HL-60/S4 treated with retinoic acid at 250 ng/mL for 4 days and 3 days (cell line): ENCODE measurements at regions not wholly inside any gene's neighbourhood (a gene's known extent, or its start where the extent isn't known, plus 50 kb on each side); places are given as distances from the start of the nearest gene placed in this dataset.

ENCODE experiments used
- in situ Hi-C: fragments of 300-500 bp; cut with MboI; formaldehyde crosslinking; loops from 2 replicates; pipeline ENCODE4 v1.7.0; 2022; ENCODE audit warnings: low sequenced_read_pairs

DNA sequence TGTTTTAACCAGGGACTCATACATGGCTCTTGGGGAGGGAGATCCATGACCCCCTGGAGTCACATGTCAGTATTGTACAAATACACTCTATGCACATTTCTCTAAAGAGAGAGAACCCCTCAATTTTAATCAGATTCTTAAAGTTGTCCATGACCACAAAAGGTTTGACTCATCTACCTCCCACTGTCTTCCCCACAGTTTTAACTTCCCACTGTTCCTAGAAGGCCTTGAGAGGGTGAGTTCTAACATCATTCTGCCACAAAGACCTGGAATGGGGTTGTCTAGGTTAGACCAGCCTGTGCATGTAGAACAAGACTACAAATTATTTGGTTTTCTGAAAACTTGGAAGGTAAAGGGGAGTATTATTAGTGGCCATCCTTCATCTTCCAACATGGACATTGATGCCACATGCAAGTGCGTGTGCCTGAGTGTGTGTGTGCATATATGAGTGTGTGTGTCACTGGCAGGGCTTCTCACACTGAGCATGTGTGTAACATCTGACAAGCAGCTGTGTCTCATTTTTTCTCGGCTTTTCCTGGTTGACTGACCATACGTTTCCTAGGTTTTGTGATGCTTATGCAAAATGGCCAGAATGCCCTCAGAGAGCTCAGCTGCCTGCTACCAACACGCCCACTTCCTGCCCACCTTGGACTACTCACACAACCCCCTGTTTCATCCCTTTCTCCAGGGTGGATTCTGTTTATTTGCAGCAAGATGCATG is 94.6 kb upstream of the LGALSL start:
- in situ Hi-C loops, result no loop called here

DNA sequence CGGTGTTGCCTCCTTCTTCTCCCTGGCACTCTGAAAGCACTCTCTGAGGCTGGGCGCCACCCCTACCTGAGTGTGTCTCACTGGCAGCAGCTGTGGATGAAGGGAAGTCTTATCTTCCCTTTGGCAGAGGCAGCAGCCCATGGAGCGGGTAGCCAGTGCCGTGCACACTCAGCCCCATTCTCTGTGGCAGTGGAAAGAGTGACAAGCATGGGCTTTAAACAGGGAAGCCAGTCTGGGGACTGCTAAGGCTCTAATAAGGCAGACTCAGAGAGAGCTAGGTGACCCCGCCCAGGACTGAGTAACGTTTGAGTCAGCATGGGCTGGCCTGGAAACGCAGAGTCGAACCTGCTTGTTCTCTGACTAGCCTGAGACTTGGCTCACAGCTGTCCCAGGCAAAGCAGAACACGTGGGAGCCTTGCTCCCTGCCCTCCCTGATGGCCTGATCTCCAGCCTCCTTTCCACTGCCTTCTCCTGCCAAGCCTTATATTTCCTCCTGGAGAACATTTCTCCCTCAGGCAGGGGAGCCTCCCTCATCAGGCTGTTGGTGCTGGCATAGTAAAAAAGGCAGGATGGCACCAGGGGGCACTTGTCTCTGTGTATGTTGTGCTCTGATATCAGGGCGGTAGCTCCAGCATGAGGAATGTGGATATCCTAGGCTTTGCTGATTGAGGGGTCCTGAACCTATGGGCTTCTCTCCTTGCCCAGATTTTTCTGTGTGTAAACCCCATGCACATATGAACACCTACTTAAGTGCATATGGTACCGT is 93.9 kb upstream of the LGALSL start:
- in situ Hi-C loops, result no loop called here

DNA sequence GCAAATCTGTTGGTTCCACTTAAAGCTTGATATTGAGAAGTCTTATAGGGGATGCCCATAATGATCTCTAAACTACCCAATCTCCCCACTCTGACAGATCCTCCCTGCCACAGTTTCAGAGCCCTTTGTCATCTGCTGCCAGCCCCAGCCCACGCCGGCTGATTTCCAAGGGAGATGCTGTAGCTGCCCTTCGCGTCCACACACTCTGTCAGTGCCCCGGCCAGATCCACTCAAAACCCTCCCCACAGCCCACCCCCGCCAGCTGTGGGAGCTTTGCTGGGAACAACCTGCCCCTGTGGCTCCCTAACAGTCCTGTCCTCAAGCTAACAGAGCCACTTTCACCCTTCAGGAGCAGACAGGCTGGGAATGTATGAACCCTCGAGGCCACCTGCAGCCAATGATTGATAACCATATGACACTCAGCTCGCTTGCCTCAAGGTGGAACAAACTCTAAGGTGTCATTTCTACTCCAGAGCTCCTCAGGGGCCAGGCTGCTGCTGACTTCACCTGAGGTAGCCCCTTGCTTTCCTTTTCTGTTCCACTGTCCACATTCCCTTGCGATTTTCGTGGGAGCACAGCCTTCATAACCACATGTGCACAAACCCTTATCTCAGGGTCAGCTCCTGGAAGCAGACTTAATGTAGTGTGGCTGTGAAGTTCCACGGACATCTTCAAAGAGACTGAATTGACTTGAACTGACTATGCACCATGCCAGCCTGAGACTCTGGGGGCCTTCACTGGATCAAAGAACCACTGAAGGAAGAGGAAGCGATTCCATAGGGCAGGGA is 92.6 kb upstream of the LGALSL start:
- in situ Hi-C loops, result no loop called here

DNA sequence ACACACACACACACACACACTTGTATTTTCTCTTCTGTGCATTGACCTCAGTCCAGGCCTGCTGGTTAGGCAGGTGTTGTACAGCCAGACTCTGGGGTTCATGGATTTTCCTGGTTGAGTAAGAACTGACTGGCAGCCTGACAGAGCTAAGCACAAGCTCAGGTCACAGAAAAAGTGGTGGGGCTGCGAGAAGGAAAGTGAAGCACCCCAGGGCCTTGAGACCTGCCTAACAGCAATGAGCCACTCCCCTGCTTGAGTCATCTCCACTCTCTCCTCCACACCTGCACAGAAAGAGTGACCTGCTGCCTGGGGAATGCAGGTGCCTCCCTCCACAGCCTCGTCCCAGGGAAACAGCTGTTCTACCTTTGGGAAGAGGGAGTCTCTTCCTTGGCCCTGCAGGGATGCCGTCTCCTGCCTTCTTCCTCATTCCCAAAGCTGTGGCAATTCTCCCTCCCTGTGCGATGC is 91.4 kb upstream of the LGALSL start:
- in situ Hi-C loops, result no loop called here

DNA sequence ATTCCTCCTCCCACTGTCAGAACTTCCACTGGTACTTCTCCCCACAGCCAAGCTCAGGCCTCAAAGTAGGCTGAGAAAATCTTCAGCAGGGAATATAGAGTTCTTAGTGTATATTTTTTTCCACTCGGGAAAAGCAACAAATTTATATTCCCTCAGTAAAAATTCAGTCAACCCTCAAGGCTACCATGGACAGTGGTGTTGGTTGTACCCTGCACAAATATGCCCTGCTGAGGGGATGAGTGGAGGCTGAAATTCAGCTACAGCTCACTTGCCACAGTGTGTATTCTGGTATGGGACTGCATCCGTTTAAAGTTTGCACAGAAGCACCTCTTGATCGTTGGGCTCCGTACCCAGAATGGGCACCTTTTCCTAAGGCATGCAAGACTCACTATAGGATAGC is 90.8 kb upstream of the LGALSL start:
- in situ Hi-C loops, result no loop called here

DNA sequence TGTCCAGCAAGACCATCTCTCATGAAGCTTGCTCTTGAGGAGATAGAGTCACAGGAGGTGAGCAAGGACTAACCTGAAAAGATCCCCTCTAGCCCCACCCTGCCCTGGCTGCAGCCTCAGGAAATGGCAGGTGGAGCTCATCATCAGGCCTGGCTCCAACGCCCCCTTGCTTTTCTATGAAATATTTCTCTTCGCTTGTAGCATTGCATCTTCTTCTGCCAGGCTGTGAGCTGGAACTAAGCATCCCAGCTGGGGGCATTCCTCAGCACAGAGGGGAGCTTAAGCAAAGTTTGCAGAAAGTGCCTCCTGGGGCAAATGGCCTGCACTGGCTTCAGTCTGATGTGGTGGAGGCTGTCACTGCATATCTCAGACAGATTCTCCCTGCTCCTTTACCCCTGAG is 90.1 kb upstream of the LGALSL start:
- in situ Hi-C loops, result no loop called here

DNA sequence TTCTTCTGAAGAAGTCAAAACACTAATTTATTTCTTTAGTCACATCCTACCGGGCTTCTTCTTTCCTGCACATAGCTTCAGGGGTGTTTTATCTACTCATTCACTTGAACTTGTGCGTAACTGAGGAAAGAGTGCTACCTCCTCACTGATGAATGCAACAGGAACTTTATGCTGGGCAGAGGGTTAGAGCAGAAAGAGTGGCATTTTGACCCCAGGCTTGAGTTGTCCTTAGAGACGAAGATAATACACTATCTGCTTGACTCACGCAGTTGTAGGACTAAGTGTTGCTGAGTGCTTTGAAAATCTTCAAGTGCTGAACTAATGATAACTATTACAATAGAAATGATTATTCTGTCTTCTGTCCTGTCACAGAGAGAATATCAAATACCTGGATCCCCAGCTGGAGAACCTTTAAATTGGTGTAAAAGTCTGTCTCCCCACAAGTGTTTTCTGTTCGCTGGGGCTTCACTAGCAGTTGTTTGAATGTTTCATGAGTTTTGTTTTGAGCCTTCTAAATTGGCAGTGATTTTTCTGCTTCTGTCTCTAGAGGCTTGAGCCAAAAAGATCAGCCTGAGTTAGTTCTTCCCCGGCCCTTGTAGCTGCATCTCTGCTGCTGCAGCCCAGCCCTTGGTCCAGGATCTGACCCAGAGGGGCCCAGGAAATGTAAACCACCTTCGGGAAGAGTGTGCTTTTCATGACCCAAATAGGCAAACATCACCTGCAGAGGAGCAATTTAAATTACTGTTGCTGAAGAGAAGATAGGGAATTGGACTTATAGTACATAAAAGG is 86.3 kb upstream of the LGALSL start:
- in situ Hi-C loops, result no loop called here

DNA sequence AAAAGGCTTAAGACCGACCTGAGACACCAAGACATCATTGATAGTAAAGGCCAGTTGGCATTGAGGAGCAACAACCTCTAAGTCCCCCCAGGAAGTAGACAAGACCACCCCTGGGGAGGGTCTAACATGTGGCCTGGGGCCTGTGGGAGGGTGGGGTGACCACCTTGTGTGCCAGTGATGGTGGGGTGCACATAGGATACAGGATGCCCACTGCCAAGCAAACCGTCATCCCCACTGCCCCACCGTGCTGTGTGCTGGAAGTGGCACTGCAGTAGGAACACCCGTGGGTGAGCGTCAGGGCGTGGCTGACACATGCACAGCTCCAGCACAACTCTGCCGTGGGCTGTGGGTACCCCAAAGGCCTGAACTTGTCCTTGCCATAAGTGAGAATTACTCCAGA is 84.3 kb upstream of the LGALSL start:
- in situ Hi-C loops, result no loop called here

DNA sequence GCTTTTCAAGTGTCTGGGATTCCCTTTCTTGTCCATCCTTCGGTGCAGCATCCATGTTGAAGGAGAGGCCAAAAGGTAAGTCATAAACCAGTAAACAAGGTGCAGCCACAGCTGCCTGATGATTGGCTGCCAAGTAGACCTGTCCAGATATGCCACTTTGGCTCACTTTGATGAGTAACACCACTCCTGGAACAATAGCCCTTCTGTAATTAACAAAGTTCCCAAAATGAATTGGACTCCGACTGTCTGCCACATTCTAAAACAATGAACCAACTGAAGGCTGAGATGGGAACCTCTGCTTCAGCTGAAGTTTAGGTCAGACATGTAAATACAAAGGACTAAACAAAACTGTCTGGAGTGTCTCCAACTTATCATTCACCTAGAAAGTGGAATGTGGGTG is 82.2 kb upstream of the LGALSL start:
- in situ Hi-C loops, result no loop called here

DNA sequence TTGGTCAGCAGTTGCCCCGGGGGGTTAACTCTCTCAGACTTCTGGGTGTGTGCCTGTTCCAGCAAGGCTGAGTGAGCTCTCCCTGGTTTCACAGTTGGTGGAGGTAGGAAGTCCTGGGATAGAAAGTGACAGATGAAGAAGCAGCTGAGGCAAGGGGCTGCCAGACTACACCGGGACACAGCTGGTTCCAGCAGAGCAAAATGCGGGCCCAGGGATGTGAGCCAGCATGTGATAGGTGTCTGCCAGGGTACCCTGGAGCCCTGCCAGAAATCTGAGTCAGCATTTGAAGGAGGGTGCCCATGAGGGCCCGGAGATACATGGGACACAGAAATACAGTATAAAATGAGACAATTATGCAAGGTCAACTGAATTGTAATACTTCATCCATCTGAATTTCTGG is 79.3 kb upstream of the LGALSL start:
- in situ Hi-C loops, result no loop called here

DNA sequence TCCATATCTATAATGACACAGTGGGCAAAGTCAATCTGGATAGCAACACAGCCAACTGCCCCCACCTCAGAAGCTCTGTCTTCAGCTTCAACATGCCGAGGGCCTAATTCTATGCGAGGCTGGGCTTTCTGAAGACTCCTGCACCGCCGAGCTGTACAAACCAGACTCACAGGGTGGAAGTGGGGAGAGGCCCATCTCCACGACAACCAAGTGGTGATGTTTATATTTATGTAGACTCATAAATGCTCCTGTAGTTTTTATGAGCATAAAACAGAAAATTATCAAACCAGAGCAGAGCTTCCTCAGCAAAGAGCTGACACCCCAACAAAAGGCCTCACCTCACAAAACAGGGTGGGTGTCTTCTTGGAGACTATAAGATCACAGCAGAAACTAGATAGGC is 77.0 kb upstream of the LGALSL start:
- in situ Hi-C loops, result no loop called here

DNA sequence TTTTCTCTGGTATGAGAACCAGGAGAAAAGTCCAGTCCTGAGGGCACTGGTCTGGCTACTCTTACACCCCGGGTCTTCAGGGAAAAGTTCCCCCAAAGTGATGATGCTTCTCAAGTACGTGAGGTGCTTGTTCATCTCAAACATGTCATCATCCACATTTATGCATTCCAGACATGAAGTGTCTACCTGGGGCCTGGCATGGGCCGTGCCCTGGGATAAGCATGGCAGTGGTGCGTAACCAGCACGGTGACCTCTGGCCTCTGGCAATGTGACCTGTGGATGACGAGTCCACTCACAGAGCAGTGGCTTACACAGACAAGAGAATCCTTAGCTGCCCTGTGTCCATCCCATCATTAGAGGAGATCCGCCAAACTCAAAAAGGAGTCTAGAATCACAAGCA is 74.8 kb upstream of the LGALSL start:
- in situ Hi-C loops, result no loop called here

DNA sequence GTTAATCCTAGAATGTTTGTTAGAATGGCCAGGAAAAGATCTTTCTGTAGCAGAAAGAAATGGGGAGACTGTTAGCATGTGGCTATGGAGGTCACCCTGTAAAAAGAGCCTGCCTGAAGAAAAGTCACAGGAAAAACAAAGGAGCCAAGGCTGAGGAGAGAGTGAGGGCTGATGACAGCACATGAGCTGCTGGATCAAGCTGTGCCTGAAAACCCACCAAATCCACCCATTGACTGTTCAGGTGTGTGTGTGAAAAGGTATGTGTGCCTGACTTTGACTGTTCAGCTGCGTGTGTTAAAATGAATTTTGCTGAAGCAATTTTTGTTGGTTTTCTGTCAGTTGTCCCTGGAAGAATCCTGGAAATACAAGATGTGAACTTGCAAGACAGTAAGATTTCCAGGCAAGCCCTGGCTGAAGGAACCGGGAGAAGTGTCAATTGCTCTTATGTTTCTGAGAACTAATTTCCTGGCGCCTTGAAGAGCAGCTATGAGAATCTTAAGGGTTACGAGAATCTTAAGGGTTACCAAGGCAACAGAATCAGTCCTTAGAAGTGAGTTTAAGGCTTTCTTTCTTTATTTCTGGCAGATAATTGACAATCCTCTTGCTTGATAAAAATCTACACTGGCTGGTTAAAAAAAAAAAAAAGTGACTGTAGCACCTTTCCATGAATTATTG is 73.0 kb upstream of the LGALSL start:
- in situ Hi-C loops, result no loop called here

DNA sequence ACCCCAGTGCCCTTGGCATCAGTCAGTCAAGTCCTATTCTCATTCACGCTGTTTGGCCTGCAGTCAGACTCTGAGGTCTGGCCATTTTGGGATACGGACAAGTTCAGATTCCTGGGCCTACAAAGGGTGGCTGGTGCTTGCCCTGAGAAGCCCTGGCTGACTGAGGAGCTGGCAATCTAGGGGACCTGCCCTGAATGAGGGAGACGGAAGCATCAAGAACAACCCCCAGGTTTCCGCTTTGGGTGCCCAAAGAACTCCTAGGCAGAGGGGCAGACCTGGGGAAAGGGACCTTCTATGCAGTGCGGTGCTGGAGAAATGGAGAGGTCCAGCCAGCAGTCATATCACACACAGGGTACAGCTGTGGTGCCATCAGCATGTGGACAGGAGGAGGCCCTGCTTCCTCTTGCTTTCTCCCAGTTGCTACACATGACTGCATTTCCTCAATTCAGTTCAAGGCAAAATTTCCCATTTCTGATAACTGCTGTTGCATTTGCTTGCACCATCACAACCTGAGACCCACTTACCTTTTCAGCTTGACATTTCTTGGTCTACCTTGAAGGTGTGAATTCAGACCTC is 70.9 kb upstream of the LGALSL start:
- in situ Hi-C loops, result no loop called here

DNA sequence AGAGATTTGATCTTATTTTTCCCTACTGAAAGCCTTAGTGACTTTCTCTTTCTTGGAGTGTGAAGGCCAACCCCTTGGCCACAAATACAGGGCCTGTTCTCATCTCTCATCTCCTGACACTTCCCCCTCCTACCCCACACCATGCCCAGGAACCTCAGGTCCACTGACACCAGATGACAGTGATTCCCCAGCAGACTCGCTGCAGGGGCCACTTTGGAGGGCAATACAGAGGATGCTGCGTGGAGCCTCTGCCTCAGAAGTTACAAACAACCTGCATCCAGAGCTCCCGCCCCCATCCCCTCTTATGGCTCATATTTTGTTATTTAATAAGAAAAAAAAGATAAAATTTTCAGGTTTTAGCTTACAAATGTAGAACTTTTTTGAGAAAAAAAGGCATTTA is 70.1 kb upstream of the LGALSL start:
- in situ Hi-C loops, result no loop called here

DNA sequence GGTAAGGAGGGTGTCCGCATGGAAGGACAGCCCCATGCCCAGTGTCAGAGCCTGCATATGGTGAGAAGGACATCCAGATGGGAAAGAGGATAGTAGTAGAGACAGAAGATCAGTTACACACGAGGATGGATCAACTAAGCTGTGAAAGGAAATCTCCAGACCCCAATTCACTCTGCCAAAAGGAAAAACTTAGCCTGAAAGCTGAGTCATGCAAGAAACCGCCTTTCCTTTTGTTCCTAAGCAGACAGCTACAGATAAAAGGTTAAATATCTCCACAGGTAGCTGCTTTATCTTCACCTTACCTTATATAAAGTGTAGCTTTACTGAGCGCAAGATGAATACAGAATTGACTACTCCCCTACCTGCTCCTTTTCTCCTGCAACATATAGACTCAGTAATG is 67.3 kb upstream of the LGALSL start:
- in situ Hi-C loops, result no loop called here

DNA sequence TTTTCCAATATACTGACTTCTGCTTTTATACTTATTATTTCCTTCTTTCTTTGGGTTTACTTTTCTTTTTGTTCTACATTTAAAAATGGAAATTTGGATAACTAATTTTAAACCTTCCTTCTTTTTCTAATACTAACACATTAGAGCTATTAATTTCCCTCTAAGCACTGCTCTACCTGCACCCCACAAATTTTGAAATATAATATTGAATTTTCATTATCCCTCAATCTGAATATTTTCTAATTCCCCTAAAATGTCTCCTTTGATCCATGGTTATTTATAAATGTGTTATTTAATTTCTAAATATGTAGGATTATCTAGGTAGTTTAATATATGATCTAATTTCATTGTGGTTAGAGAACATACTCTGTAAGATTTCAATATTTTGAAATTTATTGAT is 63.4 kb upstream of the LGALSL start:
- in situ Hi-C loops, result no loop called here

DNA sequence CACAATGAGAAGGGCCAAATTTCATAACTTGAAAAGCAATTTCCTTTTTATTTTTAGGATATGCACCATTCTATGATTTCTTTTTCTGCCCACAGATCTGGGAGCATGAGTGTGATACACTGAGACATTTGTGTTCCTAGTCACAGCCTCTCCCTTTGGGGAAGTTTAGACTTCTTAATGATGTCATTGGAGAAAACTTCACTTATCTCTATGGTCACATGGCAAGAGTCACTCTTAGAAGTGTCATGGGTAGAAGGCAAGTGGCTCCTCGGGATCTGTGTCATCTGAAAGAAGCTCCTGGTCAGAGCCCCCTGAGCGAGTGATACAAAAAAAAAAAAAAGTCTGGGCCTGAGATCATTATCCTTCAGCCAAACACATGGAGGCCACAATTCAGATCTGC is 62.5 kb upstream of the LGALSL start:
- in situ Hi-C loops, result no loop called here

DNA sequence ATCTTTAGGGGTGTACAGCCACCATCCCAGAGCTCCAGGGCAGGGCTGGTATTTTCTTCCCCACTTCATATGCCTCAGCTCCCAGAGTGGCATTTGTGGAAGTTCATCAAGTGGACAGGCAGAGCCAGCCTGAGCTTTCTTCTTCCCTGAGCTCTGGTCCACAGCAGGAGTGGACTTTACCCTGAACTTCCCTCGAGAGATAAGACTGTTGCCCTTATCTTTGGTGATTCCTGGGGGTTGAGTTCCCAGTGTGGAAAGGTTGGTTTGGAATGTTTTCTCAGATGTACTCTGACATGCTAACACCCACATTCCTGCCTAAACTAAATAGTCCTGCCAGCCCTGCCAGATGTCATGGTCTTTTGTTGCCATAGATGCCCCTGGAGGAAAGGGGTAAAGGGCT is 62.0 kb upstream of the LGALSL start:
- in situ Hi-C loops, result no loop called here

DNA sequence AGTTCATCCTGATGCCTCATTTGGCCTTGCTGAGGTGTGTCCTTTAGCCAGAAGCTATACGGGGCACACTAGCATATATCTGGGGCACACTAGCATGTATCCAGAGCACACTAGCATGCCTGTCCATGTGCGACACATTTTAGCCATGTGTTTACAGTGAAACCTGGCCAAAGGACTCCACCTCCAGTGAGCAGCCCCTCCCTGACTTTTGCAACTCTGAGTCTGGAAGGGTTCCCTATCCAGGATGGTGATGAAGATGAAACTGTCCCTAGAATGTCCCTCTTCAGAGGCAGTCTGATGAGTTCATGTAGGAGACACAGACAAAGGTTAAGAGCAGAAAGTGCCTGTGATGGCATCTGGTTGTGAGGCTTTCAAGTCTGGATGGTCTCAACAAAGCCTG is 61.4 kb upstream of the LGALSL start:
- in situ Hi-C loops, result no loop called here
